GM21528 (cell line): ENCODE measurements at regions not wholly inside any gene's neighbourhood (a gene's known extent, or its start where the extent isn't known, plus 50 kb on each side); places are given as distances from the start of the nearest gene placed in this dataset.
"Not testable (repeated sequence)": the region's sequence is repeated elsewhere in the genome, so short reads cannot be mapped to it uniquely, and the experiment has no call there.

Experiments used
- ATAC-seq: cut with Tn5 transposase; IDR thresholded peaks from one replicate; pipeline ENCODE4 v1.9.1; 2021; ENCODE audit warnings: mild to moderate bottlenecking, moderate library complexity; ENCODE audit not compliant: unreplicated experiment, low FRiP score

DNA sequence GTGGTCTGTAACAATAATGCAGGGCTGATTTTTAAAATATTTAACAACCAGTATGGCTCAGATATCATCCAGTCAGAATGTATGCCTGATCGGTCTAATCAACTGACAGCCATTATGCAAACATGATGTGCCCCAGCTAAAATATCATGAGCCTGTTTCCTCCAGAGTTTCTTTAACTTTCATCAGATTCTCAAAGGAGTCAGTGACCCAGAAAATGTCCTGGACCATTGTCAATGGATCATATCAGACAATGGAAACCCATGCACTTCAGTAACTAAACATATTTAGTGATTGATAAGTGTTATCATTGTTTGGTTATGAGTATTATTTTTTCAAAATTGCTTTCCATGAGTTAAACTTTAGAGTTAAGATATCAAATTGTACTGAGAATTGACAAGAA, 173.5 kb downstream of the LMBRD1 start:
- ATAC-seq = no peak

GRCh38 chr6:69622924-69623323, 173.9 kb downstream of the LMBRD1 start:
- no peak for ATAC-seq

GRCh38 chr6:69622230-69622629, 174.6 kb downstream of the LMBRD1 start:
- ATAC-seq = no peak

- ATAC-seq = no peak
These were observed 179.6 kb downstream of the LMBRD1 start for GRCh38 chr6:69617163-69617562.

DNA sequence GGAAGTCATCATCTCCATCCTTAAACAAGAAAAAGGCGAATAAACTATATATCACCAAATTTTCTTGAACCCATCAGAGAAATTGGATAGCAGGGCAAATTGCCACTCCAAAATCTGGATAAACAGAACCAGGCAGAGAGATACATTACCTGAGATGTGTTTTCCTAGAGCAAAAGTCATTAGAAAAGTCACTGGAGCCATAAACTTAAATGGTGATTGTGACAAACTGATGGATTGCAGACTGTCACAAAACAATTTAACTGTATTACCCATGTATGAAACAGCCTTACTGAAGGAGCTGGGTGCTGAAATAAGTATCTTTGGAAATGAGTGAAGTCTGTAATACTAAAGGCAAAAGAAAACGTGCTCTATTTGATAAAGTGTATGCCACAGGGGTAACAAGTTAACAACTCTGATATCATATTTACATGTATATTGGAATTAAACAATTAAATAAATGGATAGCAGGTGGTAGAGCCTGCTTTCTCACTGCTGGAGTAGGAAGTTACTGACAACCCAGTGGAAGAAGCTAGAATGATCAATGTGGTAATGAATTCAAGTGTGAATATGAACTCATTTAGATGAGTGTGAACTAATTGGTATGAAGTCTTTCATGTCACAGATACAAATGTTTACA, 186.9 kb downstream of the LMBRD1 start:
- ATAC-seq = no peak

GRCh38 chr6:69601132-69601531, 195.7 kb downstream of the LMBRD1 start:
- ATAC-seq = no peak

DNA sequence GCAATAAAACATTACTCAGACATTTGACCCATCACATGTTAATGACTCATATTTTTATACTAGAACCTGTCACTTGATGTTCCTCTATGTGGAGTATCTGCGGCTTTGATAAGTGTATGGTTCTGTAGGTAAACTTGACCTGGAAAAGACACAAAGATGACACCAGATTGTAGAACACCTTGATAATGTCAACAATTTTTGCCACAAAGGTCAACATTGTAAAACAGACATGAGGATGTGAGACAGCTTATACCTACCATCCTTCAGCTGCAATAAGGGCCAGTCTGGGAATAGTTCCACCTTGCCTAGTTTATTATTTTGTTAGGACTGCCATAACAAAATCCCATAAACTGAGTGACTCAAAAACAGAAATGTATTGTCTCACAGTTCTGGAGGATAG, 202.4 kb downstream of the LMBRD1 start:
- ATAC-seq = no peak

DNA sequence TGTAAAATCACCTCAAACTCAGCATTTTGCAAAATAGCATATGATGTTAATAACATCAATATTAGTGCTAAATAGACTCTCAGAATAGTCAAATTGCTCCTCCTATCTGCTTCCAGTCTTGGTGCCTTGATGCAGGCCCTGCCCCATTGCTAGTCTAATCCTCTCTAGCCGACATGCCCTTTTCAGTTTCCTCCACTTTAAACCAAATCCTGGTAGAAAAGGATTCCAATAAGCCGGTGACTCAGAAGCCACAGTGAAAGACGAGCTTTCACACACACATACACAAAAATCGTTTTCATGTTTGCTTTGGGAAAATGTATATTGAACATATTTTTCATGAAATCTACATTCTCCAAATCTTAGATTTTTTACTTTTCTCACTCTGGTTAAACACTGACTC, 203.1 kb downstream of the LMBRD1 start:
- no peak for ATAC-seq

DNA sequence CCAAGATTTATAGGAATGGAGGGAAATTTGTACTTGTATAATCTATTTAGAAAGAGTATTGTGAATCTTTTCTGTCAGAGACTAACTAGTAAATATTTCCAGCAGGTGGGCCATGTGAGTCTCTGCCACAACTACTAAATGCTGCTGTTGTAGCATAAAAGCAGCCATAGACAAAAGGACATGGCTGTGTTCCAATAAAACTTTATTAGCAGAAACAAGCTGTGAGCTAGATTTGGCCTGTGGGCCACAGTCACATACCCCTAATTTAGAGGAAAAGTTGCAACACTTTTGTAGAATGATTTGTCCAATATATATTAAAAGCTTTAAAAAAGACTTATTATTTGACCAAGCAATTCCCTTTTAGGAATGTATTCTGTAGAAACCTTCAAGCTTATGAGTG, 207.2 kb downstream of the LMBRD1 start:
- ATAC-seq = no peak

GRCh38 chr6:69584913-69585729, 211.7 kb downstream of the LMBRD1 start:
- peak; percentile 91 for ATAC-seq

DNA sequence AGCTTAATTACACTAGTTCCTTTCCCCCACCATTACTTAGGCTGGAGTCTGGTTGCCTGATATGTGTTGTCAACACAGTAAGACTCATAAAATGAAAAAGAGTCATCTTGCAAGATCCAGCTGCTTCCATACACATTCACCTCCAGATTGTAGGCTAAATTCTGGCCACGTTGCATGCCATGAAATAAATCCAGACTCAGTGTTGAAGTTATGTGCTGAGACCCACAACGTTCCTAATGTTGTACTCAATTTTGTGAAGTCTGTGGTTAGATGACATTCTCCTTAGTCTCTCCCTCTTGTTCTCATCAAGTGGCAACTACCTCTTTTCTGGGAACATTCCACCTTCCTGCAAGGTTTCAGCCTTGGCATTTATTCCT, 212.3 kb downstream of the LMBRD1 start:
- no peak for ATAC-seq

- ATAC-seq = no peak
These were observed 215.2 kb downstream of the LMBRD1 start for GRCh38 chr6:69581581-69581980.

DNA sequence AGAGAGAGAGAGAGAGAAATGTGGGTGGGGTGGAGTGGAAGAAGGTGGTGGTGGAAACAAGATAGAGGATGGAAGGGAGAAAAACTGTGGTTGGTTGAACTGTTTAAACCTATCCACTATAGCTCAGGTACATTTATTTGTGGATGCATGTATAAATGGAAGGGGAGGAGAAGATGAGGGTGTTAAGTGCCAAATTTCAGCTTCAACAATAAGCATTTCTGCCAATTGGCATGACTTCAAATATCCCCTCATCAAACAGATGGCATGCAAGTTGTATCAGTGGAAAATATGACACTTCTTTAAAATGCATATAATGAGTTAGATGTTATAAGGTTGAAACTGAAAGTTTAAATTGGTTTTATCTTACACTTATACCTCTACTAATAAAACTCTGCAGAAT, 216.1 kb downstream of the LMBRD1 start:
- ATAC-seq = no peak

- ATAC-seq = no peak
These were observed 218.4 kb downstream of the LMBRD1 start for GRCh38 chr6:69578361-69578890.

DNA sequence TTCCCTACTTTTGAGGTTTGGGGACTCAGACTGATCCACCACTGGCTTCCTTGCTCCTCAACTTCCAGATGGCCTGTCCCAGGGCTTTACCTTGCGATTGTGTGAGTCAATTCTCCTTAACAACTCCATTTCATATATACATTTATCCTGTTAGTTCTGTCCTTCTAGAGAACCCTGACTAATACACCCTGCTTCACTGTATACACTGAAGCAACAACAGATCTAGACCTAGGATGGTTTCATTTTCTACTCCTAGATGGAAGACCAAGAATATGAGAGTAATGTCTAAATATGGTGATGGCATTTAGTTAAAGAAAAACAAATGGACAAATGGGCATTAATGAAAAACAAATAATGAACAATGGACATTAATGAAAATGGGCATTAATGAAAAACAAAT, 225.6 kb downstream of the LMBRD1 start:
- no peak for ATAC-seq

- no peak for ATAC-seq
These were observed 226.7 kb downstream of the LMBRD1 start for GRCh38 chr6:69570106-69570505.

GRCh38 chr6:69560597-69560996, 236.2 kb downstream of the LMBRD1 start:
- ATAC-seq = not testable (repeated sequence)

GRCh38 chr6:69555088-69555638, 241.6 kb downstream of the LMBRD1 start:
- no peak for ATAC-seq

DNA sequence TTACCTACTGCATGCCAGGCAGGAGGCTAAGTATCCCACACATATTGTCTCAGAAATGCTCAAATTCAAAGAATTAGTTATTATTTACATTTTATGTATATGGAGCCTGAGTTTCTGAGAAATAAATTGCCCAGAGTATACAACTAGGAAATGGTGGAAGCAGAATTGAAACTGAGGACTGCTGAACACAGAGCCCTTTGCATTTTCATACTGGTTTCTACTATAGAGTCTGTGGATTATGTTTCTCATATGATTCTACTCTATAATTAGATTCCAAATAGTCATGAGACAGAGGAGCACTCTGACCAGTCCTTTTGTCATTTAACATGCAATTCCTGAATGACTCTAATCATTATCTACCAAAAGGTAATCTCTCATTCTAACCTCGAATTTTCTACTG, 254.3 kb downstream of the LMBRD1 start:
- ATAC-seq = no peak

GRCh38 chr6:69527921-69528476, 268.8 kb downstream of the LMBRD1 start:
- ATAC-seq = no peak

GRCh38 chr6:69515480-69515879, 281.3 kb downstream of the LMBRD1 start:
- not testable (repeated sequence) for ATAC-seq
